Upper lobe of right lung (tissue), 1 donor: ENCODE measurements at regions not wholly inside any gene's neighbourhood (a gene's known extent, or its start where the extent isn't known, plus 50 kb on each side); places are given as distances from the start of the nearest gene placed in this dataset.

Source experiments
- ATAC-seq: fragments of 200-7000 bp; cut with Tn5 transposase; one replicate; pipeline ENCODE4 v1.9.1; 2020; ENCODE audit warnings: mild to moderate bottlenecking, moderate library complexity
- DNase-seq: peaks from one replicate; pipeline ENCODE4 v3.0.0-alpha.2; 2020
- H3K27ac ChIP-seq: fragments of 200-600 bp; one replicate; pipeline ENCODE4 v1.8.0; 2022
- H3K27me3 ChIP-seq: fragments of 200-600 bp; one replicate; pipeline ENCODE4 v1.8.0; 2022; ENCODE audit warnings: mild to moderate bottlenecking
- H3K36me3 ChIP-seq: fragments of 200-600 bp; one replicate; pipeline ENCODE4 v1.8.0; 2022
- H3K4me1 ChIP-seq: fragments of 200-600 bp; one replicate; pipeline ENCODE4 v1.8.0; 2022
- H3K4me3 ChIP-seq: fragments of 200-600 bp; one replicate; pipeline ENCODE4 v1.8.0; 2022; ENCODE audit warnings: mild to moderate bottlenecking
- H3K9me3 ChIP-seq: fragments of 200-600 bp; one replicate; pipeline ENCODE4 v1.8.0; 2022
- CTCF ChIP-seq: fragments of 200-600 bp; IDR thresholded peaks from one replicate; pipeline ENCODE4 v1.8.0; 2022; ENCODE audit warnings: antibody characterized with exemption
- intact Hi-C: fragments of 100-400 bp; cut with DNase I; formaldehyde crosslinking; loops from one replicate; pipeline ENCODE4 v1.11.0; 2022
- donor health status: DM: no; HTN: yes; CAD: no; lungs with severe emphysema.

- Histone ChIP-seq H3K27ac (no peak overlapping the region), H3K4me3 (no peak overlapping the region), H3K36me3 (no peaks in the 10 kb centered on the region), H3K27me3 (no peaks in the 10 kb centered on the region), H3K9me3 (no peaks in the 10 kb centered on the region), H3K4me1 (no peaks in the 10 kb centered on the region)
- ATAC-seq (no peak), DNase-seq (no peak)
- no peak for TF ChIP-seq CTCF
- intact Hi-C loops: no loop called here
These were observed 117.2 kb downstream of the SLC25A24 start for GRCh38 chr1:108082738-108083562.

GRCh38 chr1:108082001-108082400 lies 117.0 kb upstream of the VAV3 start:
- ATAC-seq (no peak), DNase-seq (no peak)
- Histone ChIP-seq H3K27ac (no peak overlapping the region), H3K36me3 (no peaks in the 10 kb centered on the region), H3K27me3 (no peaks in the 10 kb centered on the region), H3K4me1 (no peaks in the 10 kb centered on the region), H3K9me3 (no peaks in the 10 kb centered on the region), H3K4me3 (no peak overlapping the region)
- intact Hi-C loops: no loop called here
- TF ChIP-seq CTCF: no peak

GRCh38 chr1:108080448-108080847 lies 115.5 kb upstream of the VAV3 start:
- Histone ChIP-seq H3K4me3 (no peak overlapping the region), H3K36me3 (no peaks in the 10 kb centered on the region), H3K27me3 (no peaks in the 10 kb centered on the region), H3K4me1 (no peaks in the 10 kb centered on the region), H3K9me3 (no peaks in the 10 kb centered on the region), H3K27ac (no peak overlapping the region)
- ATAC-seq: peak; percentile 48
- intact Hi-C loops: no loop called here
- DNase-seq: no peak
- no peak for TF ChIP-seq CTCF

- Histone ChIP-seq H3K36me3 (no peaks in the 10 kb centered on the region), H3K27ac (no peak overlapping the region), H3K9me3 (no peaks in the 10 kb centered on the region), H3K4me3 (no peak overlapping the region), H3K4me1 (no peaks in the 10 kb centered on the region), H3K27me3 (no peaks in the 10 kb centered on the region)
- DNase-seq (no peak), ATAC-seq (no peak)
- intact Hi-C loops: no loop called here
- no peak for TF ChIP-seq CTCF
These were observed 114.6 kb upstream of the VAV3 start for GRCh38 chr1:108079440-108080025.

- Histone ChIP-seq H3K36me3 (no peaks in the 10 kb centered on the region), H3K9me3 (no peaks in the 10 kb centered on the region), H3K27ac (no peak overlapping the region), H3K27me3 (no peaks in the 10 kb centered on the region), H3K4me1 (no peaks in the 10 kb centered on the region), H3K4me3 (no peak overlapping the region)
- intact Hi-C loops: no loop called here
- DNase-seq: no peak
- ATAC-seq: no peak
- TF ChIP-seq CTCF: no peak
These were observed 113.0 kb upstream of the VAV3 start for GRCh38 chr1:108077991-108078390.
